GM23338 (cell line): ENCODE measurements at regions not wholly inside any gene's neighbourhood (a gene's known extent, or its start where the extent isn't known, plus 50 kb on each side); places are given as distances from the start of the nearest gene placed in this dataset.

Experiments used
- ATAC-seq: fragments of 200-7000 bp; cut with Tn5 transposase; 3 replicates; pipeline ENCODE4 v1.9.1; 2020
- DNase-seq: peaks from one replicate; pipeline ENCODE4 v3.0.0-alpha.2; 2015; ENCODE audit warnings: low spot score
- H2AFZ ChIP-seq: fragments of 200-600 bp; sonication (generic); 2 replicates; pipeline ENCODE4 v1.8.0; 2016; ENCODE audit warnings: antibody characterized with exemption, mild to moderate bottlenecking, moderate library complexity
- H3F3A ChIP-seq: fragments of 200-600 bp; sonication (generic); replicated peaks from 2 replicates; pipeline ENCODE4 v1.8.0; 2017; ENCODE audit warnings: antibody characterized with exemption, mixed run types, low read depth
- H3K27ac ChIP-seq: fragments of 200-600 bp; sonication (generic); 2 replicates; pipeline ENCODE4 v1.6.1; 2016; ENCODE audit warnings: low read depth
- H3K27me3 ChIP-seq: fragments of 200-600 bp; sonication (generic); 2 replicates; pipeline ENCODE4 v1.8.0; 2016; ENCODE audit warnings: mild to moderate bottlenecking, mixed run types, moderate library complexity; ENCODE audit not compliant: insufficient read depth
- H3K36me3 ChIP-seq: fragments of 200-600 bp; sonication (generic); 2 replicates; pipeline ENCODE4 v1.8.0; 2016; ENCODE audit warnings: mild to moderate bottlenecking; ENCODE audit not compliant: insufficient read depth
- H3K4me1 ChIP-seq: fragments of 200-600 bp; sonication (generic); 2 replicates; pipeline ENCODE4 v1.8.0; 2016; ENCODE audit warnings: mild to moderate bottlenecking, moderate library complexity; ENCODE audit not compliant: insufficient read depth
- H3K4me2 ChIP-seq: fragments of 200-600 bp; sonication (generic); 2 replicates; pipeline ENCODE4 v1.7.1; 2017; ENCODE audit warnings: mixed run types
- H3K4me3 ChIP-seq: fragments of 200-600 bp; sonication (generic); 2 replicates; pipeline ENCODE4 v1.6.1; 2016; ENCODE audit warnings: mixed run types
- H3K79me2 ChIP-seq: fragments of 200-600 bp; sonication (generic); replicated peaks from 2 replicates; pipeline ENCODE4 v1.8.0; 2017; ENCODE audit warnings: mild to moderate bottlenecking; ENCODE audit not compliant: insufficient read depth
- H3K9me2 ChIP-seq: fragments of 200-600 bp; sonication (generic); 2 replicates; pipeline ENCODE4 v1.8.0; 2017; ENCODE audit not compliant: insufficient read depth
- H4K20me1 ChIP-seq: fragments of 200-600 bp; sonication (generic); replicated peaks from 2 replicates; pipeline ENCODE4 v1.8.0; 2017; ENCODE audit warnings: mild to moderate bottlenecking; ENCODE audit not compliant: insufficient read depth
- H3K27ac Mint-ChIP-seq: 2 replicates; pipeline ENCODE4 v1.8.0; 2020; ENCODE audit warnings: inconsistent platforms, mild to moderate bottlenecking, moderate library complexity, mixed read lengths
- H3K27me3 Mint-ChIP-seq: 3 replicates; pipeline ENCODE4 v1.8.0; 2022; ENCODE audit warnings: low read depth, mild to moderate bottlenecking, moderate library complexity, mixed read lengths, inconsistent platforms; ENCODE audit not compliant: insufficient read depth, poor library complexity
- H3K36me3 Mint-ChIP-seq: 3 replicates; pipeline ENCODE4 v1.8.0; 2021; ENCODE audit warnings: low read depth, mild to moderate bottlenecking, inconsistent platforms, moderate library complexity, mixed read lengths
- H3K4me1 Mint-ChIP-seq: 3 replicates; pipeline ENCODE4 v1.8.0; 2020; ENCODE audit warnings: mild to moderate bottlenecking, inconsistent platforms, mixed read lengths
- H3K4me3 Mint-ChIP-seq: 3 replicates; pipeline ENCODE4 v1.8.0; 2021; ENCODE audit warnings: moderate library complexity, mild to moderate bottlenecking, inconsistent platforms, mixed read lengths
- H3K9me3 Mint-ChIP-seq: 3 replicates; pipeline ENCODE4 v1.8.0; 2020; ENCODE audit warnings: moderate library complexity, mild to moderate bottlenecking, inconsistent platforms, mixed read lengths
- CREB1 ChIP-seq: fragments of 250-450 bp; sonication (Bioruptor Pico); IDR thresholded peaks from 2 replicates; pipeline ENCODE4 v1.5.0; 2020; ENCODE audit warnings: low read depth, mild to moderate bottlenecking, moderate library complexity
- CTCF ChIP-seq, 2 experiments: fragments of 200-600 bp in 1 of 2; sonication (generic) in 1 of 2; conservative IDR thresholded peaks; 2 replicates each; pipeline versions ENCODE4 v1.5.1 to v1.6.1; 2016 to 2017; ENCODE audit warnings: antibody characterized with exemption in 2 of 2, low read depth in 2 of 2, mild to moderate bottlenecking in 2 of 2, moderate library complexity in 1 of 2
- EZH2 ChIP-seq: fragments of 200-600 bp; sonication (generic); IDR thresholded peaks from one replicate; pipeline ENCODE4 v1.8.0; 2017; ENCODE audit warnings: antibody characterized with exemption, mild to moderate bottlenecking, low read depth; ENCODE audit not compliant: unreplicated experiment
- EZH2phosphoT487 ChIP-seq: fragments of 200-600 bp; sonication (generic); IDR thresholded peaks from one replicate; pipeline ENCODE4 v1.8.1; 2018; ENCODE audit warnings: antibody characterized with exemption; ENCODE audit not compliant: unreplicated experiment
- JUNB ChIP-seq: IDR thresholded peaks from one replicate; pipeline ENCODE4 v1.6.1; 2016; ENCODE audit warnings: antibody characterized with exemption; ENCODE audit not compliant: unreplicated experiment
- NANOG ChIP-seq: IDR thresholded peaks from 2 replicates; pipeline ENCODE4 v1.6.1; 2016; ENCODE audit warnings: antibody characterized with exemption, borderline replicate concordance
- POLR2AphosphoS5 ChIP-seq: IDR thresholded peaks from 2 replicates; pipeline ENCODE4 v1.6.1; 2016; ENCODE audit warnings: antibody characterized with exemption, low read depth
- REST ChIP-seq: IDR thresholded peaks from one replicate; pipeline ENCODE4 v1.6.1; 2018; ENCODE audit warnings: antibody characterized with exemption; ENCODE audit not compliant: unreplicated experiment
- STAT1 ChIP-seq: IDR thresholded peaks from one replicate; pipeline ENCODE4 v1.6.1; 2016; ENCODE audit warnings: antibody characterized with exemption; ENCODE audit not compliant: unreplicated experiment
- ZNF114 ChIP-seq: fragments of 250-450 bp; sonication (Bioruptor Pico); IDR thresholded peaks from 2 replicates; pipeline ENCODE4 v1.5.0; 2020; ENCODE audit warnings: mild to moderate bottlenecking, moderate library complexity
- ZNF331 ChIP-seq: fragments of 250-450 bp; sonication (Bioruptor Pico); IDR thresholded peaks from 2 replicates; pipeline ENCODE4 v1.5.0; 2020; ENCODE audit warnings: low read depth, mild to moderate bottlenecking, moderate library complexity
- ZNF462 ChIP-seq: fragments of 250-450 bp; sonication (Bioruptor Pico); IDR thresholded peaks from 2 replicates; pipeline ENCODE4 v1.5.0; 2020; ENCODE audit warnings: mild to moderate bottlenecking, moderate library complexity
- TF ChIP-seq, protein P1 (sequence below): IDR thresholded peaks from 2 replicates; pipeline ENCODE4 v1.6.1; 2016; ENCODE audit warnings: antibody characterized with exemption

- Histone ChIP-seq H3K79me2 (no peaks in the 10 kb centered on the region), H2AFZ (no peak overlapping the region), H3K4me1 (peaks cover 18% of the 10 kb centered on the region; the same call in 1 of the 2 replicates), H3K36me3 (no peaks in the 10 kb centered on the region; the same call in 1 of the 2 replicates), H3K4me2 (no peak overlapping the region), H3K27ac (no peak overlapping the region), H3K9me2 (no peaks in the 10 kb centered on the region), H3K27me3 (no peaks in the 10 kb centered on the region), H3F3A (no peaks in the 10 kb centered on the region), H3K4me3 (no peak overlapping the region), H4K20me1 (no peaks in the 10 kb centered on the region)
- Mint-ChIP-seq H3K27ac (no peak overlapping the region), H3K27me3 (peaks cover 9% of the 10 kb centered on the region), H3K36me3 (no peaks in the 10 kb centered on the region), H3K4me3 (no peak overlapping the region), H3K4me1 (peaks cover 34% of the 10 kb centered on the region), H3K9me3 (no peaks in the 10 kb centered on the region)
- ATAC-seq (no peak), DNase-seq (no peak)
- TF ChIP-seq STAT1 (no peak), ZNF462 (CRISPR knock-in tag) (no peak), ZNF331 (CRISPR knock-in tag) (no peak), EZH2phosphoT487 (no peak), ZNF114 (CRISPR knock-in tag) (no peak), JUNB (no peak), EZH2 (no peak), CREB1 (CRISPR knock-in tag) (no peak), POLR2AphosphoS5 (no peak), REST (no peak), NANOG (no peak), CTCF (conservative IDR thresholded peaks at IDR 0.05; ENCODE audit: low read depth in 2 of 2) (no peak)
- TF ChIP-seq, protein P1, sequence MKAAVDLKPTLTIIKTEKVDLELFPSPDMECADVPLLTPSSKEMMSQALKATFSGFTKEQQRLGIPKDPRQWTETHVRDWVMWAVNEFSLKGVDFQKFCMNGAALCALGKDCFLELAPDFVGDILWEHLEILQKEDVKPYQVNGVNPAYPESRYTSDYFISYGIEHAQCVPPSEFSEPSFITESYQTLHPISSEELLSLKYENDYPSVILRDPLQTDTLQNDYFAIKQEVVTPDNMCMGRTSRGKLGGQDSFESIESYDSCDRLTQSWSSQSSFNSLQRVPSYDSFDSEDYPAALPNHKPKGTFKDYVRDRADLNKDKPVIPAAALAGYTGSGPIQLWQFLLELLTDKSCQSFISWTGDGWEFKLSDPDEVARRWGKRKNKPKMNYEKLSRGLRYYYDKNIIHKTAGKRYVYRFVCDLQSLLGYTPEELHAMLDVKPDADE = no peak
These were observed 105.8 kb downstream of the TSEN15 start for GRCh38 chr1:184157394-184157742.
